PFSK-1 (cell line): ENCODE measurements at regions not wholly inside any gene's neighbourhood (a gene's known extent, or its start where the extent isn't known, plus 50 kb on each side); places are given as distances from the start of the nearest gene placed in this dataset.

Experiments used
- POLR2AphosphoS5 ChIP-seq: IDR thresholded peaks from 2 replicates; pipeline ENCODE4 v1.6.1; 2012; ENCODE audit warnings: low read depth, mild to moderate bottlenecking, control low read depth, low read length, moderate library complexity
- SIN3A ChIP-seq: IDR thresholded peaks from 2 replicates; pipeline ENCODE4 v1.6.1; 2012; ENCODE audit warnings: mild to moderate bottlenecking, low read length, moderate library complexity, borderline replicate concordance; ENCODE audit not compliant: insufficient read depth

- TF ChIP-seq POLR2AphosphoS5 (no peak), SIN3A (no peak)
Observed at GRCh38 chr12:86565038-86565437, 308.8 kb upstream of the MGAT4C start.
